HCT116 (cell line): ENCODE measurements at regions not wholly inside any gene's neighbourhood (a gene's known extent, or its start where the extent isn't known, plus 50 kb on each side); places are given as distances from the start of the nearest gene placed in this dataset.

Source experiments
- ATAC-seq: fragments of 200-7000 bp; cut with Tn5 transposase; 2 replicates; pipeline ENCODE4 v1.9.1; 2020; ENCODE audit warnings: mild to moderate bottlenecking, moderate library complexity
- BruUV-seq: library from RNA; stranded (reverse); fragments of 400-500 nt; replicated peaks from 2 replicates; lab custom pipeline; 2021; lab: Mats Ljungman, UMichigan
- CTCF ChIA-PET: fragments of 300-600 bp; sonication (Branson Sonifier 250); formaldehyde crosslinking; loops from one replicate; lab custom pipeline; 2021; ENCODE audit warnings: antibody characterized with exemption; lab: Charles Lee
- POLR2A ChIA-PET: fragments of 300-600, 350-600 bp; sonication (Branson Sonifier 250); formaldehyde crosslinking; loops from one replicate; lab custom pipeline; 2021; ENCODE audit warnings: antibody characterized with exemption; lab: Charles Lee
- RAD21 ChIA-PET, 2 experiments: fragments of 300-600 bp; sonication (Branson Sonifier 250); formaldehyde crosslinking; loops; one replicate each; lab custom pipeline; 2023; ENCODE audit warnings: low total read pairs in 2 of 2; ENCODE audit not compliant: uncharacterized antibody in 2 of 2, unreplicated experiment in 2 of 2, low non-redundant PET in 1 of 2; lab: Charles Lee
- DNase-seq: peaks from one replicate; pipeline ENCODE4 v3.0.0-alpha.2; 2010; ENCODE audit warnings: low read depth, low spot score
- H2AFZ ChIP-seq: fragments of 200-600 bp; shearing (Covaris generic), sonication (generic); 2 replicates; pipeline ENCODE4 v1.6.1; 2017; ENCODE audit warnings: low read depth, mixed run types, mixed read lengths, antibody characterized with exemption, low read length; ENCODE audit not compliant: poor library complexity, severe bottlenecking
- H3K27ac ChIP-seq: 2 replicates; pipeline ENCODE4 v1.5.1; 2012; ENCODE audit warnings: low read depth, low read length
- H3K27me3 ChIP-seq: fragments of 200-600 bp; sonication (generic); 2 replicates; pipeline ENCODE4 v1.6.1; 2016; ENCODE audit warnings: mixed run types, low read length, mixed read lengths; ENCODE audit not compliant: insufficient read depth
- H3K36me3 ChIP-seq, 2 experiments: fragments of 200-500 bp in 1 of 2; fragments of 200-600 bp in 1 of 2; sonication (Bioruptor generic) in 1 of 2; sonication (generic) in 1 of 2; 2 replicates each; pipeline versions ENCODE4 v1.5.1 to v1.6.1; 2014 to 2016; ENCODE audit warnings: low read length in 2 of 2, inconsistent platforms in 1 of 2, mixed read lengths in 1 of 2, mixed run types in 1 of 2; ENCODE audit not compliant: insufficient read depth in 2 of 2, control insufficient read depth in 1 of 2
- H3K4me1 ChIP-seq, 2 experiments: fragments of 200-600 bp in 1 of 2; sonication (generic) in 1 of 2; 2 replicates each; pipeline versions ENCODE4 v1.5.1 to v1.6.1; 2012 to 2017; ENCODE audit warnings: low read length in 2 of 2, inconsistent platforms in 1 of 2, mild to moderate bottlenecking in 1 of 2, mixed read lengths in 1 of 2, mixed run types in 1 of 2, moderate library complexity in 1 of 2; ENCODE audit not compliant: insufficient read depth in 2 of 2, control insufficient read depth in 1 of 2
- H3K4me2 ChIP-seq: fragments of 200-600 bp; sonication (generic); 2 replicates; pipeline ENCODE4 v1.6.1; 2017; ENCODE audit warnings: mixed run types, low read length, mixed read lengths
- H3K4me3 ChIP-seq, 2 experiments: fragments of 200-600 bp in 1 of 2; sonication (generic) in 1 of 2; replicated peaks in 1 of 2; 2 replicates each; pipeline ENCODE4 v1.5.1; 2011 to 2016; ENCODE audit warnings: low read length in 2 of 2, control low read depth in 1 of 2, low read depth in 1 of 2, mild to moderate bottlenecking in 1 of 2, mixed read lengths in 1 of 2, mixed run types in 1 of 2
- H3K79me2 ChIP-seq: fragments of 200-600 bp; sonication (generic); 2 replicates; pipeline ENCODE4 v1.6.1; 2017; ENCODE audit warnings: mild to moderate bottlenecking, mixed run types, low read length, moderate library complexity, mixed read lengths; ENCODE audit not compliant: insufficient read depth
- H3K9ac ChIP-seq: fragments of 200-600 bp; sonication (generic); 2 replicates; pipeline ENCODE4 v1.6.1; 2016; ENCODE audit warnings: low read length, mixed read lengths
- H3K9me2 ChIP-seq: fragments of 200-600 bp; sonication (generic), shearing (Covaris generic); 2 replicates; pipeline ENCODE4 v1.6.1; 2017; ENCODE audit warnings: mixed run types, mild to moderate bottlenecking, moderate library complexity; ENCODE audit not compliant: insufficient read depth
- H3K9me3 ChIP-seq, 2 experiments: fragments of 200-500 bp in 1 of 2; fragments of 200-600 bp in 1 of 2; sonication (Bioruptor generic) in 1 of 2; sonication (generic) in 1 of 2; 2 replicates each; pipeline ENCODE4 v1.6.1; 2014 to 2017; ENCODE audit warnings: low read length in 2 of 2, mixed read lengths in 2 of 2, inconsistent platforms in 1 of 2, low read depth in 1 of 2, mild to moderate bottlenecking in 1 of 2, mixed run types in 1 of 2, moderate library complexity in 1 of 2; ENCODE audit not compliant: control insufficient read depth in 1 of 2, insufficient read depth in 1 of 2
- H4K20me1 ChIP-seq: fragments of 200-600 bp; sonication (generic), shearing (Covaris generic); 2 replicates; pipeline ENCODE4 v1.6.1; 2017; ENCODE audit warnings: mixed run types, mild to moderate bottlenecking, moderate library complexity; ENCODE audit not compliant: insufficient read depth
- ELF1 ChIP-seq: IDR thresholded peaks from 2 replicates; pipeline ENCODE4 v1.6.1; 2012; ENCODE audit warnings: low read depth, borderline replicate concordance
- JUND ChIP-seq: IDR thresholded peaks from 2 replicates; pipeline ENCODE4 v1.6.1; 2012
- POLR2A ChIP-seq: IDR thresholded peaks from 2 replicates; pipeline ENCODE4 v1.7.0; 2011; ENCODE audit warnings: borderline replicate concordance; ENCODE audit not compliant: insufficient read depth, insufficient read length; ENCODE audit errors: extremely low read depth
- POLR2AphosphoS5 ChIP-seq: IDR thresholded peaks from 2 replicates; pipeline ENCODE4 v1.6.1; 2011; ENCODE audit warnings: mild to moderate bottlenecking, low read depth, low read length, moderate library complexity
- RAD21 ChIP-seq: IDR thresholded peaks from 2 replicates; pipeline ENCODE4 v1.6.1; 2012; ENCODE audit warnings: low read depth, mild to moderate bottlenecking
- SIN3A ChIP-seq: IDR thresholded peaks from 2 replicates; pipeline ENCODE4 v1.6.1; 2012; ENCODE audit warnings: low read depth
- SP1 ChIP-seq: IDR thresholded peaks from 2 replicates; pipeline ENCODE4 v1.6.1; 2012; ENCODE audit warnings: low read depth
- TCF7L2 ChIP-seq: IDR thresholded peaks from 2 replicates; pipeline ENCODE4 v1.7.0; 2011; ENCODE audit warnings: borderline replicate concordance, inconsistent platforms; ENCODE audit not compliant: insufficient read depth, insufficient read length; ENCODE audit errors: extremely low read depth
- YY1 ChIP-seq: IDR thresholded peaks from 2 replicates; pipeline ENCODE4 v1.6.1; 2011; ENCODE audit warnings: low read length, low read depth, moderate library complexity, mild to moderate bottlenecking; ENCODE audit not compliant: insufficient replicate concordance; ENCODE audit errors: extremely low read depth
- ZFX ChIP-seq: fragments of 450-650 bp; IDR thresholded peaks from 2 replicates; pipeline ENCODE4 v1.6.1; 2017
- intact Hi-C: fragments of 100-400 bp; cut with micrococcal nuclease; formaldehyde crosslinking; loops from 2 replicates; pipeline ENCODE4 v1.10.0; 2022
- TF ChIP-seq, protein P1 (sequence below): IDR thresholded peaks from 2 replicates; pipeline ENCODE4 v1.6.1; 2012; ENCODE audit warnings: low read depth
- TF ChIP-seq, protein P2 (sequence below): IDR thresholded peaks from 2 replicates; pipeline ENCODE4 v1.6.1; 2012

DNA sequence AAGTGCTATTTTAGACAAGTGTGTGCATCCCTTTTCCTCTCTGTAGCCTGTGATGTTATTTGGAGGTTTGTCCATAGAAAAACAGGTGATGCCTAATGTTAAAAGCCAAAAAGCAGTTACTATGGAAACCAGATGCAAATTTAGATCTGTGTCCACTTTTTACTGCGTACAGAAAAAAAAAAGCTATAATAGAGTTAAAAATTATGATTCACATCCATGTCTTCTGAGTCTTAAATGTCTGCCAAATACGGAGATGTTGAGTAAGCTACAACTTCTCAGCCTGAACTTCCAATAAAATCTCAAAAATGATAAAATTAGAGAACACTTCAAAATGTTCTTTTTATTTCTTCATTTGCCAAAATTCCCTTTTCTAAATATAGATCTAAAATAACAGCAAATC is 74.2 kb upstream of the GAP43 start:
- ChIA-PET POLR2A (no interaction called here), CTCF (no interaction called here), RAD21 (no interaction called here)
- H3K36me3 ChIP-seq = no peaks in the 10 kb centered on the region
- H3K4me1 ChIP-seq = no peaks in the 10 kb centered on the region
- H3K9me3 ChIP-seq = no peaks in the 10 kb centered on the region
- no TSS peak for BruUV-seq
- no peak overlapping the region for H3K27ac ChIP-seq
- intact Hi-C loops = no loop called here
- H3K27me3 ChIP-seq = no peaks in the 10 kb centered on the region
- no peak overlapping the region for H3K9ac ChIP-seq
- no peak for DNase-seq
- no peaks in the 10 kb centered on the region for H3K79me2 ChIP-seq
- H4K20me1 ChIP-seq = no peaks in the 10 kb centered on the region
- H3K9me2 ChIP-seq = no peaks in the 10 kb centered on the region
- TF ChIP-seq POLR2A = no peak
- no peak for TF ChIP-seq ZFX
- no peak for TF ChIP-seq ELF1
- TF ChIP-seq TCF7L2 = no peak
- TF ChIP-seq SIN3A = no peak
- TF ChIP-seq JUND = no peak
- TF ChIP-seq, protein P1, sequence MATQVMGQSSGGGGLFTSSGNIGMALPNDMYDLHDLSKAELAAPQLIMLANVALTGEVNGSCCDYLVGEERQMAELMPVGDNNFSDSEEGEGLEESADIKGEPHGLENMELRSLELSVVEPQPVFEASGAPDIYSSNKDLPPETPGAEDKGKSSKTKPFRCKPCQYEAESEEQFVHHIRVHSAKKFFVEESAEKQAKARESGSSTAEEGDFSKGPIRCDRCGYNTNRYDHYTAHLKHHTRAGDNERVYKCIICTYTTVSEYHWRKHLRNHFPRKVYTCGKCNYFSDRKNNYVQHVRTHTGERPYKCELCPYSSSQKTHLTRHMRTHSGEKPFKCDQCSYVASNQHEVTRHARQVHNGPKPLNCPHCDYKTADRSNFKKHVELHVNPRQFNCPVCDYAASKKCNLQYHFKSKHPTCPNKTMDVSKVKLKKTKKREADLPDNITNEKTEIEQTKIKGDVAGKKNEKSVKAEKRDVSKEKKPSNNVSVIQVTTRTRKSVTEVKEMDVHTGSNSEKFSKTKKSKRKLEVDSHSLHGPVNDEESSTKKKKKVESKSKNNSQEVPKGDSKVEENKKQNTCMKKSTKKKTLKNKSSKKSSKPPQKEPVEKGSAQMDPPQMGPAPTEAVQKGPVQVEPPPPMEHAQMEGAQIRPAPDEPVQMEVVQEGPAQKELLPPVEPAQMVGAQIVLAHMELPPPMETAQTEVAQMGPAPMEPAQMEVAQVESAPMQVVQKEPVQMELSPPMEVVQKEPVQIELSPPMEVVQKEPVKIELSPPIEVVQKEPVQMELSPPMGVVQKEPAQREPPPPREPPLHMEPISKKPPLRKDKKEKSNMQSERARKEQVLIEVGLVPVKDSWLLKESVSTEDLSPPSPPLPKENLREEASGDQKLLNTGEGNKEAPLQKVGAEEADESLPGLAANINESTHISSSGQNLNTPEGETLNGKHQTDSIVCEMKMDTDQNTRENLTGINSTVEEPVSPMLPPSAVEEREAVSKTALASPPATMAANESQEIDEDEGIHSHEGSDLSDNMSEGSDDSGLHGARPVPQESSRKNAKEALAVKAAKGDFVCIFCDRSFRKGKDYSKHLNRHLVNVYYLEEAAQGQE = no peak
- TF ChIP-seq POLR2AphosphoS5 = no peak
- no peak for TF ChIP-seq RAD21
- TF ChIP-seq SP1 = no peak
- TF ChIP-seq YY1 = no peak
- TF ChIP-seq, protein P2, sequence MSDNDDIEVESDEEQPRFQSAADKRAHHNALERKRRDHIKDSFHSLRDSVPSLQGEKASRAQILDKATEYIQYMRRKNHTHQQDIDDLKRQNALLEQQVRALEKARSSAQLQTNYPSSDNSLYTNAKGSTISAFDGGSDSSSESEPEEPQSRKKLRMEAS = no peak
- TF ChIP-seq, all 23 proteins: peak for 0
- H2AFZ ChIP-seq = no peak overlapping the region
- H3K4me3 ChIP-seq = no peak overlapping the region
- H3K4me2 ChIP-seq = no peak overlapping the region
- ATAC-seq = no peak
